ENCODE measurements at regions not wholly inside any gene's neighbourhood (a gene's known extent, or its start where the extent isn't known, plus 50 kb on each side); places are given as distances from the start of the nearest gene placed in this dataset.

DNA sequence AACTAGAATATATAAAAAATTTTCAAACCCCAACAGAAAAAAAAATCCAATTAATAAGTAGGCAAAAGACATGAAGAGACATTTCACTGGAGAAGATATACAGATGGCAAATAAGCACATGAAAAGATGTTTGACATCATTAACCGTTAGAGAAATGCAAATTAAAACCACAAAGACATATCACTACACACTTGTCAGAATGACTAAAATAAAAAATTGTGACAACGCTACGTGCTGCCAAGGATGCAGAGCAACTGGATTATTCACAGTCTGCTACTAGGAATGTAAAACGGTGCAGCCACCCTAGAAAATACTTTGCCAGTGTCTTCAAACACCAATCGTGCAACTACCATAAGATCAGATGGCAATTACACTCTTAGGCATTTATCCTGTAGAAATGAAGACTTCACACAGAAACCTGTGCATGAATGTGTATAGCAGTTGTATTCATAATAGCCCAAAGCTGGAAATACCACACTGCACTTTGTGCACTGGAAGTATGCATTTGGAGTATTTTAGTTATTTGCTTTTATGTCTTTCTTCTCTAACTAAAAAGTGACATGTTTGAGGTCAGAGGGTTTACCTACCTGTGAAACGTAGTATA, 75.3 kb upstream of the PALMD start (continued):
- TF ChIP-seq, protein P1, sequence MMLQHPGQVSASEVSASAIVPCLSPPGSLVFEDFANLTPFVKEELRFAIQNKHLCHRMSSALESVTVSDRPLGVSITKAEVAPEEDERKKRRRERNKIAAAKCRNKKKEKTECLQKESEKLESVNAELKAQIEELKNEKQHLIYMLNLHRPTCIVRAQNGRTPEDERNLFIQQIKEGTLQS (IDR thresholded peaks at IDR 0.05; ENCODE audit: insufficient read depth, low read depth, low read length): no peak
- TF ChIP-seq PHF8 (conservative IDR thresholded peaks at IDR 0.05; ENCODE audit: low read depth, low read length) (no peak), ZNF274 (IDR thresholded peaks at IDR 0.05; ENCODE audit: borderline replicate concordance, extremely low read depth, low read length) (no peak), CBX8 (IDR thresholded peaks at IDR 0.05; ENCODE audit: borderline replicate concordance, low read depth, low read length) (no peak)
- TF ChIP-seq, protein P2, sequence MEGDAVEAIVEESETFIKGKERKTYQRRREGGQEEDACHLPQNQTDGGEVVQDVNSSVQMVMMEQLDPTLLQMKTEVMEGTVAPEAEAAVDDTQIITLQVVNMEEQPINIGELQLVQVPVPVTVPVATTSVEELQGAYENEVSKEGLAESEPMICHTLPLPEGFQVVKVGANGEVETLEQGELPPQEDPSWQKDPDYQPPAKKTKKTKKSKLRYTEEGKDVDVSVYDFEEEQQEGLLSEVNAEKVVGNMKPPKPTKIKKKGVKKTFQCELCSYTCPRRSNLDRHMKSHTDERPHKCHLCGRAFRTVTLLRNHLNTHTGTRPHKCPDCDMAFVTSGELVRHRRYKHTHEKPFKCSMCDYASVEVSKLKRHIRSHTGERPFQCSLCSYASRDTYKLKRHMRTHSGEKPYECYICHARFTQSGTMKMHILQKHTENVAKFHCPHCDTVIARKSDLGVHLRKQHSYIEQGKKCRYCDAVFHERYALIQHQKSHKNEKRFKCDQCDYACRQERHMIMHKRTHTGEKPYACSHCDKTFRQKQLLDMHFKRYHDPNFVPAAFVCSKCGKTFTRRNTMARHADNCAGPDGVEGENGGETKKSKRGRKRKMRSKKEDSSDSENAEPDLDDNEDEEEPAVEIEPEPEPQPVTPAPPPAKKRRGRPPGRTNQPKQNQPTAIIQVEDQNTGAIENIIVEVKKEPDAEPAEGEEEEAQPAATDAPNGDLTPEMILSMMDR (IDR thresholded peaks at IDR 0.05; ENCODE audit: control extremely low read depth in 1 of 3, insufficient read depth in 1 of 3, low read depth in 1 of 3, low read length in 3 of 3): no peak
